ENCODE measurements at regions not wholly inside any gene's neighbourhood (a gene's known extent, or its start where the extent isn't known, plus 50 kb on each side); places are given as distances from the start of the nearest gene placed in this dataset.

DNA sequence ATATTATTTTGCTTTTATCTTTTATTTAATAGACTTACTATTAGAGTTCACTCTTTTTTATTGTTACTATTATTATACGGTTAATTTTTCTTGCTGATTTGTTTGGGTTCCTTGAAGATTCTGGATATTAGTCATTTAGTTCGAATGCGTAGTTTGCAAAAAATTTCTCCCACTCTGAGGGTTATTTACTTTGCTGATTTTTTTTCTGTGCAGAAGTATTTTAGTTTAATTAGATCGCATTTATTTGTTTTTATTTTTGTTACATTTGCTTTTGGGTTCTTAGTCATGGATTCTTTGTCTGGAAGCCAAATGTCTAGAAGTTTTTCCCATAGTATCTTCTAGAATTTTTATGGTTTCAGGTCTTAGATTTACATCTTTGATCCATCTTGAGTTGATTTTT is 585.2 kb downstream of the CPS1 start:
- intact Hi-C loops (cut with micrococcal nuclease): no loop called here
- no peaks in the 10 kb centered on the region for H3K27me3 ChIP-seq (ENCODE audit: control insufficient read depth, insufficient read depth, low read length)
- Mint-ChIP-seq H3K27me3 (ENCODE audit: low read depth in 2 of 2) (no peaks in the 10 kb centered on the region), H3K27ac (no peak overlapping the region), H3K36me3 (no peaks in the 10 kb centered on the region), H3K9me3 (peaks cover 13 to 18% of the 10 kb centered on the region in 2 donors), H3K4me1 (no peaks in the 10 kb centered on the region), H3K4me3 (no peak overlapping the region)
- no peak overlapping the region for H3K4me3 ChIP-seq (ENCODE audit: low read length)
- no peaks in the 10 kb centered on the region for H3K36me3 ChIP-seq (ENCODE audit: control insufficient read depth, insufficient read depth, low read length)
- ATAC-seq (no peak), DNase-seq (no peak)
- no peak for TF ChIP-seq CTCF (IDR thresholded peaks at IDR 0.05)
- no peaks in the 10 kb centered on the region for H3K4me1 ChIP-seq (ENCODE audit: control insufficient read depth, insufficient read depth, low read length)
- WGBS (ENCODE audit: insufficient coverage): 84% methylated on average over 3 of the region's 4 CpGs
- peaks cover 3% of the 10 kb centered on the region for H3K9me3 ChIP-seq (ENCODE audit: control insufficient read depth, insufficient read depth, low read length)
- no peak overlapping the region for H3K27ac ChIP-seq (ENCODE audit: low read length)

DNA sequence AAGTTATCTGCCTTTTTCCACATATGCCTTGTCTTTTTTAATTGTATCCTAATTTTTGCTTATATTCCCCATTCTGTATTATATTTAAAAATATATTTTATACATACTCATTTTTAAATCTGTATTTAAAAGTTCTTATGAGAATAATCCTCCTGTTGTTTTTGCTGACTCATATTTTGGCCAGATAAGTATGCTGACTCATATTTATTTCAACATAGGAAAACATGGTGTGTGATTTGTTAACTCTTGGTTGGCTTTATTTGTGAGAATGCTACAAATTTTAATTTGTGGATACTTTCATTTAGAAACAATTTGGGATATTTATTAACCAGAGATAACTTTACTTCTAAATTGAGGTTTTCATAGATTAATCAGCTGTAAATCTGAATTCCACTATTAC is 587.7 kb downstream of the CPS1 start:
- ATAC-seq: no peak
- no peak overlapping the region for H3K27ac Mint-ChIP-seq
- intact Hi-C loops (cut with micrococcal nuclease): no loop called here
- no peaks in the 10 kb centered on the region for H3K36me3 ChIP-seq (ENCODE audit: control insufficient read depth, insufficient read depth, low read length)
- H3K4me3 ChIP-seq (ENCODE audit: low read length): no peak overlapping the region
- no peaks in the 10 kb centered on the region for H3K36me3 Mint-ChIP-seq
- no peaks in the 10 kb centered on the region for H3K27me3 ChIP-seq (ENCODE audit: control insufficient read depth, insufficient read depth, low read length)
- H3K27me3 Mint-ChIP-seq (ENCODE audit: low read depth in 2 of 2): no peaks in the 10 kb centered on the region
- DNase-seq: no peak
- peaks cover 3% of the 10 kb centered on the region for H3K9me3 ChIP-seq (ENCODE audit: control insufficient read depth, insufficient read depth, low read length)
- no peak overlapping the region for H3K4me3 Mint-ChIP-seq
- H3K4me1 Mint-ChIP-seq: no peaks in the 10 kb centered on the region
- H3K4me1 ChIP-seq (ENCODE audit: control insufficient read depth, insufficient read depth, low read length): no peaks in the 10 kb centered on the region
- peaks cover 9 to 18% of the 10 kb centered on the region in 2 donors for H3K9me3 Mint-ChIP-seq
- no peak overlapping the region for H3K27ac ChIP-seq (ENCODE audit: low read length)
- no peak for TF ChIP-seq CTCF (IDR thresholded peaks at IDR 0.05)

DNA sequence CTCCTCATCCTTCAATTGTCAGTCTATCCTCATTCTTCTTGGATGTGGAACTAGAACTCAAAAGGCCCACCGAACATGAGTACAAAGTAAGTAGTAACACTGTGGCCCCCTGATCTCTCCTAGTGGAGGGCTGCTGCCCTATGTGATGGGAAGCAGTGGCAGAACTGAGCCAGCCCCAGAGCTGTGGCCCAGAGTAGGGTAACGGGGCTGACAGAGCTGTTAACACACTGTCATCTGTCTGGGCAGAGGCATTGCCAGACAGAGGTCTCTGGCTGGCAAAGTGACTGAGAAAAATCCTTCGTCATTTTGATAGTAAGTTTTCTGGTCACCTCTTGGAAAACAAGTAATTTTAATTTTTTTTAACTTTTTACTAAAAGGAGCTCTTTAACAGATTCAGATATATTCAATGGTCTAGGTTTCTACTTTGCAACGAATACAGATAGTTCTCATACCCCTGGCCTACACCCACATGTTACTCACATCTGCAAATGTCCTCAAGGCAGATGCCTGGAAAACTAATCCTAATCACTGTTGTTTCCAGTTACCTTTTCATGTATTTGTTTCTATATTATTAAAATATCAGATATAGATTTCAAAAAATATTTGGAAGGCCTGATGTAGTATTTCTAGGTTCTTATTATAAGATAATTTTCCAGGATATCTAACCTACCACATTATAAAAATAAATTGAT is 588.7 kb downstream of the CPS1 start:
- no peaks in the 10 kb centered on the region for H3K4me1 ChIP-seq (ENCODE audit: control insufficient read depth, insufficient read depth, low read length)
- intact Hi-C loops (cut with micrococcal nuclease): no loop called here
- Mint-ChIP-seq H3K27me3 (ENCODE audit: low read depth in 2 of 2) (no peaks in the 10 kb centered on the region), H3K9me3 (peaks cover 9 to 15% of the 10 kb centered on the region in 2 donors), H3K4me1 (no peaks in the 10 kb centered on the region), H3K4me3 (no peak overlapping the region), H3K36me3 (no peaks in the 10 kb centered on the region), H3K27ac (no peak overlapping the region)
- H3K27me3 ChIP-seq (ENCODE audit: control insufficient read depth, insufficient read depth, low read length): no peaks in the 10 kb centered on the region
- H3K4me3 ChIP-seq (ENCODE audit: low read length): no peak overlapping the region
- H3K9me3 ChIP-seq (ENCODE audit: control insufficient read depth, insufficient read depth, low read length): peaks cover 3% of the 10 kb centered on the region
- H3K27ac ChIP-seq (ENCODE audit: low read length): no peak overlapping the region
- WGBS (ENCODE audit: insufficient coverage): 71% methylated on average over 4 of the region's 4 CpGs
- ATAC-seq (no peak), DNase-seq (no peak)
- no peaks in the 10 kb centered on the region for H3K36me3 ChIP-seq (ENCODE audit: control insufficient read depth, insufficient read depth, low read length)
- TF ChIP-seq CTCF (IDR thresholded peaks at IDR 0.05): no peak

DNA sequence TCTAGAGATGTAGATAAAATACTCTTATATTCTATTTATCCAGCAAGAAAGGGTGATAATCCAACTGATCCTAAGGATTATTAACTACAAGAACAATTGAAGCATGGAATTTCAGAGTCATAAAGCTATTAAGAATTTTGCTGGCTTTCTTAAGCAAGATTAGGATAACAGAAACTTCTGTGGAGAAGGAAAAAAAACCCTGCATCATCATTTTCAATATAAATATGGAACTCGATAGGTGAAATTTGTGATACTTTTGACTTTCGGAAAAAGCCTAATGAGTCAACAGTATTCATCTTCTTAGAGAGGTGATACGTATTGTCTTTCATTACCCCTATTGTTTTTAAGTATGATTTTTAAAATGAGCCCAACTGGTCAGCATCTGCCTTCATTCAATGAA is 593.3 kb downstream of the CPS1 start:
- Mint-ChIP-seq H3K9me3 (peaks cover 0 to 3% of the 10 kb centered on the region in 2 donors), H3K4me3 (no peak overlapping the region), H3K4me1 (no peaks in the 10 kb centered on the region), H3K27me3 (ENCODE audit: low read depth in 2 of 2) (no peaks in the 10 kb centered on the region), H3K36me3 (no peaks in the 10 kb centered on the region), H3K27ac (no peak overlapping the region)
- WGBS (ENCODE audit: insufficient coverage): no CpG with 5 or more reads among the region's 3 CpGs
- ATAC-seq: no peak
- Histone ChIP-seq H3K9me3 (ENCODE audit: control insufficient read depth, insufficient read depth, low read length) (peaks cover 1% of the 10 kb centered on the region), H3K4me3 (ENCODE audit: low read length) (no peak overlapping the region), H3K36me3 (ENCODE audit: control insufficient read depth, insufficient read depth, low read length) (no peaks in the 10 kb centered on the region), H3K4me1 (ENCODE audit: control insufficient read depth, insufficient read depth, low read length) (no peaks in the 10 kb centered on the region), H3K27ac (ENCODE audit: low read length) (no peak overlapping the region), H3K27me3 (ENCODE audit: control insufficient read depth, insufficient read depth, low read length) (no peaks in the 10 kb centered on the region)
- intact Hi-C loops (cut with micrococcal nuclease): no loop called here
- DNase-seq: no peak
- no peak for TF ChIP-seq CTCF (IDR thresholded peaks at IDR 0.05)
